Heart left ventricle (tissue), 16 donors: ENCODE measurements at regions not wholly inside any gene's neighbourhood (a gene's known extent, or its start where the extent isn't known, plus 50 kb on each side); places are given as distances from the start of the nearest gene placed in this dataset.
"Not testable (repeated sequence)": the region's sequence is repeated elsewhere in the genome, so short reads cannot be mapped to it uniquely, and the experiment has no call there.

Experiments used
- ATAC-seq, 4 donors: fragments of 200-7000 bp; cut with Tn5 transposase; one replicate each; pipeline ENCODE4 v1.9.1; 2020 to 2022; ENCODE audit warnings: moderate library complexity in 4 of 4, mild to moderate bottlenecking in 3 of 4, moderate number of reproducible peaks in 1 of 4
- DNase-seq, 5 donors: peaks; one replicate each; pipeline ENCODE4 v3.0.0-alpha.2; 2020
- H3K27ac ChIP-seq, 12 donors: fragments of 200-600 bp; sonication (generic) in 4 of 12; one replicate each; pipeline versions ENCODE4 v1.5.0 to v1.8.0; 2016 to 2022; ENCODE audit warnings: mild to moderate bottlenecking in 2 of 12
- H3K27me3 ChIP-seq, 9 donors: fragments of 200-600 bp; sonication (generic) in 2 of 9; one replicate each; pipeline versions ENCODE4 v1.5.1 to v1.8.0; 2016 to 2022; ENCODE audit warnings: mild to moderate bottlenecking in 3 of 9
- H3K36me3 ChIP-seq, 9 donors: fragments of 200-600 bp; sonication (generic) in 2 of 9; one replicate each; pipeline versions ENCODE4 v1.5.0 to v1.8.0; 2018 to 2022; ENCODE audit warnings: mild to moderate bottlenecking in 2 of 9
- H3K4me1 ChIP-seq, 12 donors: fragments of 200-600 bp; sonication (generic) in 4 of 12; one replicate each; pipeline versions ENCODE4 v1.5.0 to v1.8.0; 2016 to 2022; ENCODE audit warnings: mild to moderate bottlenecking in 3 of 12
- H3K4me3 ChIP-seq, 12 donors: fragments of 200-600 bp; sonication (generic) in 4 of 12; one replicate each; pipeline versions ENCODE4 v1.5.0 to v1.8.0; 2017 to 2022; ENCODE audit warnings: mild to moderate bottlenecking in 9 of 12, moderate library complexity in 4 of 12
- H3K9me3 ChIP-seq, 12 donors: fragments of 200-600 bp; sonication (generic) in 4 of 12; one replicate each; pipeline versions ENCODE4 v1.5.0 to v1.8.0; 2016 to 2022; ENCODE audit warnings: mild to moderate bottlenecking in 1 of 12
- POLR2A ChIP-seq, 2 donors: fragments of 450-650 bp; IDR thresholded peaks; one replicate each; pipeline ENCODE4 v1.6.1; 2017; ENCODE audit warnings: antibody characterized with exemption in 2 of 2, mild to moderate bottlenecking in 2 of 2, moderate library complexity in 2 of 2
- WGBS, 4 donors: extraction: QIAGEN DNeasy Blood & Tissue Kit in 2 of 4; methylation state at CpG; one replicate each; pipeline versions ENCODE4 v1.1.5 to v1.1.7; 2013 to 2018; 5-methylcytosine and 5-hydroxymethylcytosine counted together
- intact Hi-C, 10 donors: fragments of 100-400 bp; cut with DNase I; formaldehyde crosslinking; loops; one replicate each; pipeline versions ENCODE4 v1.11.1 to v1.14.2; 2022
- TF ChIP-seq, protein P1 (sequence below), 12 donors: fragments of 200-600 bp; sonication (generic) in 4 of 12; IDR thresholded peaks; one replicate each; pipeline versions ENCODE4 v1.5.0 to v1.8.0; 2018 to 2022; ENCODE audit warnings: antibody characterized with exemption in 12 of 12, mild to moderate bottlenecking in 5 of 12
- donor health status: ischemic (EF 13 %, LVEDD 7.1; RV severe dilation, severe dysfunction).
- donor health status: healthy with polysubstance abuse.
- donor health status: DM: no; HTN: yes; CAD: no.
- donor health status: DM: no; HTN: no; CAD: no.
- donor health status: ischemic (EF 25% LVEDD 6.9; RV normal size, moderate dysfunction).
- donor health status: ischemic (EF 25% LVEDD 5.7; RV mildly dilated, moderate dysfunction).
- donor health status: healthy.
- donor health status: DM: yes; HTN: yes; CAD: no.
- donor health status: ischemic (EF 35%, LVEDD 5.7; RV mildly dilated, moderate dysfunction).
- donor health status: nonischemic (EF 11% LVEDD 7.7; RV severe dilation, severe dysfunction).
- donor health status: DM: yes; HTN: yes; CAD: no.
- donor health status: PGD.
- donor health status: ischemic (EF 29% LVEDD 5.4; RV normal size, mild dysfunction).
- donor health status: nonischemic (EF 23%, LVEDD 6.1; RV moderate dilation, normal function).

- no peaks in the 10 kb centered on the region for H3K36me3 ChIP-seq
- peaks cover 0 to 25% (median 0%) of the 10 kb centered on the region in 9 donors for H3K27me3 ChIP-seq
- H3K9me3 ChIP-seq, result no peaks in the 10 kb centered on the region
- no peaks in the 10 kb centered on the region for H3K4me1 ChIP-seq
- TF ChIP-seq, protein P1, sequence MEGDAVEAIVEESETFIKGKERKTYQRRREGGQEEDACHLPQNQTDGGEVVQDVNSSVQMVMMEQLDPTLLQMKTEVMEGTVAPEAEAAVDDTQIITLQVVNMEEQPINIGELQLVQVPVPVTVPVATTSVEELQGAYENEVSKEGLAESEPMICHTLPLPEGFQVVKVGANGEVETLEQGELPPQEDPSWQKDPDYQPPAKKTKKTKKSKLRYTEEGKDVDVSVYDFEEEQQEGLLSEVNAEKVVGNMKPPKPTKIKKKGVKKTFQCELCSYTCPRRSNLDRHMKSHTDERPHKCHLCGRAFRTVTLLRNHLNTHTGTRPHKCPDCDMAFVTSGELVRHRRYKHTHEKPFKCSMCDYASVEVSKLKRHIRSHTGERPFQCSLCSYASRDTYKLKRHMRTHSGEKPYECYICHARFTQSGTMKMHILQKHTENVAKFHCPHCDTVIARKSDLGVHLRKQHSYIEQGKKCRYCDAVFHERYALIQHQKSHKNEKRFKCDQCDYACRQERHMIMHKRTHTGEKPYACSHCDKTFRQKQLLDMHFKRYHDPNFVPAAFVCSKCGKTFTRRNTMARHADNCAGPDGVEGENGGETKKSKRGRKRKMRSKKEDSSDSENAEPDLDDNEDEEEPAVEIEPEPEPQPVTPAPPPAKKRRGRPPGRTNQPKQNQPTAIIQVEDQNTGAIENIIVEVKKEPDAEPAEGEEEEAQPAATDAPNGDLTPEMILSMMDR (IDR thresholded peaks at IDR 0.05), result no peak
- TF ChIP-seq POLR2A (IDR thresholded peaks at IDR 0.05), result no peak
- no peak overlapping the region for H3K27ac ChIP-seq
- 63 to 74% (median 67%) methylated on average over 5 of the region's 5 CpGs for WGBS, 4 donors
- DNase-seq, result no peak
- intact Hi-C loops, result no loop called here
- H3K4me3 ChIP-seq, result no peak overlapping the region
- no peak for ATAC-seq
Observed at GRCh38 chr5:174559566-174560090, 164.8 kb upstream of the MSX2 start.

GRCh38 chr5:174560861-174561260, 163.5 kb upstream of the MSX2 start:
- H3K4me1 ChIP-seq, result no peaks in the 10 kb centered on the region
- peaks cover 0 to 29% (median 0%) of the 10 kb centered on the region in 9 donors for H3K27me3 ChIP-seq
- no peak for ATAC-seq
- no peak overlapping the region for H3K27ac ChIP-seq
- intact Hi-C loops, result no loop called here
- WGBS, 4 donors, result 68 to 77% (median 71%) methylated on average over 3 of the region's 3 CpGs
- H3K36me3 ChIP-seq, result no peaks in the 10 kb centered on the region
- no peaks in the 10 kb centered on the region for H3K9me3 ChIP-seq
- no peak for DNase-seq
- no peak overlapping the region for H3K4me3 ChIP-seq
- TF ChIP-seq, protein P1 (IDR thresholded peaks at IDR 0.05), result no peak

DNA sequence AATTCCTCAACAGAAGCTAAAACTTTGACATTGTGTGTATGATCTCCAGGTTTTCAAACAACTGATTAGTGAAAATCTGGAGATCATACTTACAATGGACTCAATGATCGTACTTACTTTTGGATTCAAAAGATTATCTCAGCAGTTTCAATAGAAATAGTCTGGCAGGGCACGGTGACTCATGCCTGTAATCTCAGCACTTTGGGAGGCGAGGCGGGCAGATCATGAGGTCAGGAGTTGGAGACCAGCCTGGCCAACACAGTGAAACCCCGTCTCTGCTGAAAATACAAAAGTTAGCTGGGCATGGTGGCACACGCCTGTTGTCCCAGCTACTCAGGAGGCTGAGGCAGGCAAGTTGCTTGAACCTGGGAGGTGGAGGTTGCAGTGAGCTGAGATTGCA, 161.3 kb upstream of the MSX2 start:
- ATAC-seq, H3K4me3 ChIP-seq, H3K36me3 ChIP-seq, H3K9me3 ChIP-seq, H3K4me1 ChIP-seq, DNase-seq, H3K27ac ChIP-seq, intact Hi-C loops: not testable (repeated sequence)
- H3K27me3 ChIP-seq, result peaks cover 0 to 24% (median 0%) of the 10 kb centered on the region in 9 donors
- 55 to 73% (median 57%) methylated on average over 6 of the region's 6 CpGs for WGBS, 4 donors

- DNase-seq, result no peak
- Histone ChIP-seq H3K36me3 (no peaks in the 10 kb centered on the region), H3K9me3 (no peaks in the 10 kb centered on the region), H3K27ac (no peak overlapping the region), H3K4me1 (no peaks in the 10 kb centered on the region), H3K27me3 (peaks cover 0 to 23% (median 0%) of the 10 kb centered on the region in 9 donors), H3K4me3 (no peak overlapping the region)
- TF ChIP-seq, protein P1 (IDR thresholded peaks at IDR 0.05), result no peak
- no peak for TF ChIP-seq POLR2A (IDR thresholded peaks at IDR 0.05)
- no peak for ATAC-seq
- WGBS, 4 donors, result 37 to 52% (median 42%) methylated on average over 9 of the region's 9 CpGs
- intact Hi-C loops, result no loop called here
Observed at GRCh38 chr5:174563899-174564298, 160.5 kb upstream of the MSX2 start.

GRCh38 chr5:174567506-174568141, 156.8 kb upstream of the MSX2 start:
- no peak overlapping the region for H3K4me3 ChIP-seq
- no peaks in the 10 kb centered on the region for H3K36me3 ChIP-seq
- H3K4me1 ChIP-seq, result peaks cover 0 to 8% (median 0%) of the 10 kb centered on the region in 12 donors
- ATAC-seq (no peak), DNase-seq (no peak)
- intact Hi-C loops, result no loop called here
- H3K27ac ChIP-seq, result no peak overlapping the region
- WGBS, 4 donors, result 71 to 80% (median 77%) methylated on average over 7 of the region's 7 CpGs
- H3K9me3 ChIP-seq, result no peaks in the 10 kb centered on the region
- peaks cover 0 to 11% (median 0%) of the 10 kb centered on the region in 9 donors for H3K27me3 ChIP-seq
- TF ChIP-seq, protein P1 (IDR thresholded peaks at IDR 0.05), result no peak
- TF ChIP-seq POLR2A (IDR thresholded peaks at IDR 0.05), result no peak
